K562 (cell line): ENCODE measurements at regions not wholly inside any gene's neighbourhood (a gene's known extent, or its start where the extent isn't known, plus 50 kb on each side); places are given as distances from the start of the nearest gene placed in this dataset.

Experiments used
- DNMT1 ChIP-seq: fragments of 450-650 bp; IDR thresholded peaks from 2 replicates; pipeline ENCODE4 v1.6.1; 2016; ENCODE audit warnings: antibody characterized with exemption, mild to moderate bottlenecking
- GABPA ChIP-seq: fragments of 200-800 bp; sonication (Bioruptor generic); conservative IDR thresholded peaks from 2 replicates; pipeline ENCODE4 v1.6.1; 2016; ENCODE audit warnings: low read depth, missing genetic modification characterization, missing compliant biosample characterization
- KLF10 ChIP-seq: fragments of 250-450 bp; sonication (Bioruptor Pico); IDR thresholded peaks from 2 replicates; pipeline ENCODE4 v1.6.1; 2021; ENCODE audit warnings: matching md5 sums
- MAFK ChIP-seq: IDR thresholded peaks from 2 replicates; pipeline ENCODE4 v1.6.1; 2011; ENCODE audit warnings: low read length, improper control_type of control experiment
- PHF8 ChIP-seq: fragments of 200-600 bp; sonication (generic); IDR thresholded peaks from 2 replicates; pipeline ENCODE4 v1.6.1; 2012; ENCODE audit warnings: mixed run types, mild to moderate bottlenecking, inconsistent platforms, low read length, moderate library complexity, borderline replicate concordance
- PKNOX1 ChIP-seq: fragments of 450-650 bp; IDR thresholded peaks from 2 replicates; pipeline ENCODE4 v1.6.1; 2016
- SIN3A ChIP-seq, 2 experiments: fragments of 150-350 bp in 1 of 2; IDR thresholded peaks; 2 replicates each; pipeline ENCODE4 v1.6.1; 2011 to 2016; ENCODE audit warnings: borderline replicate concordance in 2 of 2, low read depth in 2 of 2, low read length in 2 of 2, mild to moderate bottlenecking in 2 of 2, moderate library complexity in 2 of 2; ENCODE audit not compliant: control insufficient read depth in 1 of 2
- SMAD4 ChIP-seq: fragments of 250-450 bp; sonication (Bioruptor Pico); conservative IDR thresholded peaks from 2 replicates; pipeline ENCODE4 v1.8.0; 2021; ENCODE audit warnings: inconsistent platforms, mild to moderate bottlenecking, moderate library complexity
- TCF7 ChIP-seq: sonication (generic); IDR thresholded peaks from 2 replicates; pipeline ENCODE4 v1.6.1; 2016; ENCODE audit warnings: antibody characterized with exemption, borderline replicate concordance
- ZBTB49 ChIP-seq: sonication (generic); formaldehyde crosslinking; IDR thresholded peaks from 2 replicates; pipeline ENCODE4 v1.8.0; 2022; ENCODE audit warnings: missing genetic modification reagents, mild to moderate bottlenecking, borderline replicate concordance

- TF ChIP-seq ZBTB49 (no peak), TCF7 (no peak), PHF8 (no peak), MAFK (no peak), KLF10 (CRISPR knock-in tag) (no peak), PKNOX1 (no peak), DNMT1 (no peak), GABPA (tag) (no peak), SMAD4 (CRISPR knock-in tag) (no peak), SIN3A (IDR thresholded peaks at IDR 0.05; ENCODE audit: borderline replicate concordance in 2 of 2, control insufficient read depth in 1 of 2, low read depth in 2 of 2, low read length in 2 of 2) (no peak)
Observed at GRCh38 chr13:33383724-33384577, 98.4 kb upstream of the STARD13 start.
